A549 (cell line): ENCODE measurements at regions not wholly inside any gene's neighbourhood (a gene's known extent, or its start where the extent isn't known, plus 50 kb on each side); places are given as distances from the start of the nearest gene placed in this dataset.

Source experiments
- ATAC-seq, 2 experiments: fragments of 200-7000 bp in 1 of 2; fragments of >200 bp in 1 of 2; cut with Nextera tagmentation in 1 of 2; cut with Tn5 transposase in 1 of 2; 3 replicates each; pipeline versions ENCODE4 v1.8.0 to v1.9.1; 2018 to 2020; ENCODE audit warnings: mild to moderate bottlenecking in 1 of 2, moderate library complexity in 1 of 2
- CTCF ChIA-PET: fragments of 300-600 bp; sonication (Branson Sonifier 250); formaldehyde crosslinking; extraction: SDS; loops from one replicate; lab custom pipeline; 2021; ENCODE audit warnings: antibody characterized with exemption, inconsistent platforms; lab: Yijun Ruan, JAX
- POLR2A ChIA-PET: fragments of 350-600 bp; formaldehyde crosslinking; extraction: SDS; loops from one replicate; lab custom pipeline; 2021; ENCODE audit warnings: antibody characterized with exemption, inconsistent platforms; lab: Yijun Ruan, JAX
- DNase-seq, 2 experiments: peaks; one replicate each; pipeline versions ENCODE4 v3.0.0 to v3.0.0-alpha.2; 2011 to 2016; ENCODE audit warnings: low read depth in 1 of 2, low spot score in 1 of 2
- FAIRE-seq: peaks from 2 replicates; lab custom pipeline; 2011; peaks lifted over from hg19 to GRCh38; lab: Jason Lieb, UNC
- H3K27ac ChIP-seq, 2 experiments: fragments of >200 bp; sonication (Bioruptor Twin); formaldehyde crosslinking; 3 replicates each; pipeline ENCODE4 v1.5.1; 2016 to 2017
- H3K4me1 ChIP-seq: fragments of >200 bp; sonication (Bioruptor Twin); formaldehyde crosslinking; 3 replicates; pipeline ENCODE4 v1.6.1; 2016
- H3K4me2 ChIP-seq: fragments of >200 bp; sonication (Bioruptor Twin); formaldehyde crosslinking; 3 replicates; pipeline ENCODE4 v1.6.1; 2016
- H3K4me3 ChIP-seq: fragments of >200 bp; sonication (Bioruptor Twin); formaldehyde crosslinking; 3 replicates; pipeline ENCODE4 v1.5.1; 2016
- H3K9me3 ChIP-seq: fragments of >200 bp; sonication (Bioruptor Twin); formaldehyde crosslinking; 3 replicates; pipeline ENCODE4 v1.6.1; 2016
- CBX8 ChIP-seq: fragments of 200-600 bp; sonication (generic); IDR thresholded peaks from 2 replicates; pipeline ENCODE4 v1.6.1; 2016
- CHD2 ChIP-seq: fragments of 150-350 bp; IDR thresholded peaks from 2 replicates; pipeline ENCODE4 v1.6.1; 2014; ENCODE audit warnings: low read length; ENCODE audit not compliant: partially characterized antibody
- CHD4 ChIP-seq: fragments of 200-600 bp; sonication (generic); IDR thresholded peaks from 2 replicates; pipeline ENCODE4 v1.6.1; 2016; ENCODE audit warnings: antibody characterized with exemption, mild to moderate bottlenecking, borderline replicate concordance
- EHMT2 ChIP-seq: fragments of 200-600 bp; sonication (generic); IDR thresholded peaks from 2 replicates; pipeline ENCODE4 v1.6.1; 2016; ENCODE audit warnings: antibody characterized with exemption, low read depth, mild to moderate bottlenecking, moderate library complexity
- EP300 ChIP-seq, 2 experiments: fragments of >200 bp; sonication (Bioruptor Twin); formaldehyde crosslinking; IDR thresholded peaks; 2 replicates in 1 of 2; 3 replicates in 1 of 2; pipeline ENCODE4 v1.6.1; 2016 to 2017
- FOSB ChIP-seq: fragments of 250-450 bp; sonication (Bioruptor Pico); IDR thresholded peaks from 2 replicates; pipeline ENCODE4 v1.5.0; 2020; ENCODE audit warnings: mild to moderate bottlenecking, moderate library complexity
- FOXS1 ChIP-seq: fragments of 250-450 bp; sonication (Bioruptor Pico); IDR thresholded peaks from 2 replicates; pipeline ENCODE4 v1.5.0; 2020; ENCODE audit warnings: mild to moderate bottlenecking, moderate library complexity
- HDAC2 ChIP-seq: fragments of 200-600 bp; sonication (generic); IDR thresholded peaks from 2 replicates; pipeline ENCODE4 v1.6.1; 2016
- HOXA7 ChIP-seq: fragments of 250-450 bp; sonication (Bioruptor Pico); IDR thresholded peaks from 2 replicates; pipeline ENCODE4 v1.5.0; 2020; ENCODE audit warnings: mild to moderate bottlenecking, moderate library complexity
- HOXB13 ChIP-seq: fragments of 250-450 bp; sonication (Bioruptor Pico); IDR thresholded peaks from 2 replicates; pipeline ENCODE4 v1.5.0; 2020; ENCODE audit warnings: low read depth, mild to moderate bottlenecking, moderate library complexity
- HOXB5 ChIP-seq: fragments of 250-450 bp; sonication (Bioruptor Pico); IDR thresholded peaks from 2 replicates; pipeline ENCODE4 v1.5.0; 2020; ENCODE audit warnings: mild to moderate bottlenecking, moderate library complexity
- KDM1A ChIP-seq: fragments of 200-600 bp; sonication (generic); IDR thresholded peaks from 2 replicates; pipeline ENCODE4 v1.6.1; 2016; ENCODE audit warnings: low read depth, mild to moderate bottlenecking
- KDM5A ChIP-seq: fragments of 200-600 bp; sonication (generic); IDR thresholded peaks from 2 replicates; pipeline ENCODE4 v1.6.1; 2016; ENCODE audit warnings: antibody characterized with exemption, mild to moderate bottlenecking
- MAZ ChIP-seq: fragments of 150-350 bp; IDR thresholded peaks from 2 replicates; pipeline ENCODE4 v1.6.1; 2014; ENCODE audit warnings: antibody characterized with exemption, low read depth, low read length, borderline replicate concordance
- NFE2L2 ChIP-seq: fragments of 150-350 bp; conservative IDR thresholded peaks from 2 replicates; pipeline ENCODE4 v1.6.1; 2014; ENCODE audit warnings: low read length
- NR3C1 ChIP-seq: fragments of >200 bp; sonication (Bioruptor Twin); formaldehyde crosslinking; IDR thresholded peaks from 3 replicates; pipeline ENCODE4 v1.6.1; 2017
- PHF8 ChIP-seq: fragments of 200-600 bp; sonication (generic); IDR thresholded peaks from 2 replicates; pipeline ENCODE4 v1.6.1; 2016; ENCODE audit warnings: low read depth, mild to moderate bottlenecking, antibody characterized with exemption, moderate library complexity, borderline replicate concordance
- POLR2A ChIP-seq: IDR thresholded peaks from 2 replicates; pipeline ENCODE4 v1.6.1; 2012; ENCODE audit warnings: mild to moderate bottlenecking, low read length
- RAD21 ChIP-seq, 2 experiments: fragments of >200 bp in 1 of 2; sonication (Bioruptor Twin) in 1 of 2; formaldehyde crosslinking in 1 of 2; IDR thresholded peaks in 1 of 2; conservative IDR thresholded peaks in 1 of 2; 2 replicates in 1 of 2; 3 replicates in 1 of 2; pipeline ENCODE4 v1.6.1; 2012 to 2018; ENCODE audit warnings: inconsistent platforms in 1 of 2
- RFX5 ChIP-seq: fragments of 450-650 bp; IDR thresholded peaks from 2 replicates; pipeline ENCODE4 v1.7.1; 2014; ENCODE audit warnings: antibody characterized with exemption, mild to moderate bottlenecking, moderate library complexity
- SREBF2 ChIP-seq: fragments of 450-650 bp; IDR thresholded peaks from 2 replicates; pipeline ENCODE4 v1.6.1; 2014; ENCODE audit warnings: mild to moderate bottlenecking, moderate library complexity
- TFCP2L1 ChIP-seq: fragments of 250-450 bp; sonication (Bioruptor Pico); IDR thresholded peaks from 2 replicates; pipeline ENCODE4 v1.5.0; 2021; ENCODE audit warnings: mild to moderate bottlenecking
- TP53 ChIP-seq: fragments of 250-450 bp; sonication (Bioruptor Pico); IDR thresholded peaks from 2 replicates; pipeline ENCODE4 v1.5.0; 2021; ENCODE audit warnings: mild to moderate bottlenecking, moderate library complexity
- ZC3H11A ChIP-seq: fragments of 450-650 bp; IDR thresholded peaks from 2 replicates; pipeline ENCODE4 v1.6.1; 2014; ENCODE audit warnings: antibody characterized with exemption, mild to moderate bottlenecking
- ZFP36 ChIP-seq: fragments of 450-650 bp; IDR thresholded peaks from 2 replicates; pipeline ENCODE4 v1.6.1; 2014; ENCODE audit warnings: borderline replicate concordance; ENCODE audit not compliant: partially characterized antibody
- ZNF302 ChIP-seq: fragments of 250-450 bp; sonication (Bioruptor Pico); IDR thresholded peaks from 2 replicates; pipeline ENCODE4 v1.9.0; 2021; ENCODE audit warnings: inconsistent platforms, mild to moderate bottlenecking, moderate library complexity
- ZSCAN20 ChIP-seq: fragments of 250-450 bp; sonication (Bioruptor Pico); IDR thresholded peaks from 2 replicates; pipeline ENCODE4 v1.8.0; 2022; ENCODE audit warnings: mild to moderate bottlenecking, moderate library complexity
- WGBS: methylation state at CpG from one replicate; pipeline ENCODE4 v1.1.6; 2017; ENCODE audit errors: missing lambda C conversion rate; 5-methylcytosine and 5-hydroxymethylcytosine counted together
- TF ChIP-seq, protein P1 (sequence below): fragments of 250-450 bp; sonication (Bioruptor Pico); IDR thresholded peaks from 2 replicates; pipeline ENCODE4 v1.5.0; 2020; ENCODE audit warnings: low read depth, mild to moderate bottlenecking, moderate library complexity

DNA sequence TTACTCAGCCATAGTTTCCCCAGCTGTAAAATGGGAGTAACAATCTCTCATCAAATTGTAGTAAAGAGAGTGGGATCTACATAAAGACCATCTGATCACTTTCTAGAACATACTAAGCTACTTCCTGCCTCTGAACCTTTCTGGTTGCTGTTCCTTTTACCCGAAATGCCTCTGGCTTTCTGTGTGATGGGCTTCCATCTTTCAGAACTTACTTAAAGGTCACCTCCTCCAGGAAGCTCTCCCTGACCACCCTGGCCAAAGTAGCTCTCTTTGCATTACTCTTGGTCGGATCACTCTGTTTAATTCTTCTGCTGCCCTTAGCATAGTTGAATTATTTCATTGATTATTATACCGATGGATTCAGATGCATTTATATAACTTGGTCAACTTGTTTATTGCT is 171.0 kb downstream of the BMP7 start:
- 29% methylated on average over 3 of the region's 3 CpGs for WGBS
- no peak overlapping the region for H3K4me2 ChIP-seq
- FAIRE-seq = no peak
- no peak for DNase-seq
- no peaks in the 10 kb centered on the region for H3K4me1 ChIP-seq
- TF ChIP-seq ZFP36 = peak; percentile 51
- TF ChIP-seq, protein P1, sequence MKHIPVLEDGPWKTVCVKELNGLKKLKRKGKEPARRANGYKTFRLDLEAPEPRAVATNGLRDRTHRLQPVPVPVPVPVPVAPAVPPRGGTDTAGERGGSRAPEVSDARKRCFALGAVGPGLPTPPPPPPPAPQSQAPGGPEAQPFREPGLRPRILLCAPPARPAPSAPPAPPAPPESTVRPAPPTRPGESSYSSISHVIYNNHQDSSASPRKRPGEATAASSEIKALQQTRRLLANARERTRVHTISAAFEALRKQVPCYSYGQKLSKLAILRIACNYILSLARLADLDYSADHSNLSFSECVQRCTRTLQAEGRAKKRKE (CRISPR knock-in tag) = no peak
- peaks cover 6% of the 10 kb centered on the region; the same call in 1 of the 3 replicates for H3K9me3 ChIP-seq
- CTCF ChIA-PET = interaction anchor here (1.0 to 10.8 kb wide), 3 partner anchors 238 to 252 kb away, joined by 3 to 244 read pairs (median 11); no protein-coding TSS in a partner anchor
- H3K4me3 ChIP-seq = no peak overlapping the region
- H3K27ac ChIP-seq = no peak overlapping the region
- POLR2A ChIA-PET = no interaction called here
- ATAC-seq = no peak

DNA sequence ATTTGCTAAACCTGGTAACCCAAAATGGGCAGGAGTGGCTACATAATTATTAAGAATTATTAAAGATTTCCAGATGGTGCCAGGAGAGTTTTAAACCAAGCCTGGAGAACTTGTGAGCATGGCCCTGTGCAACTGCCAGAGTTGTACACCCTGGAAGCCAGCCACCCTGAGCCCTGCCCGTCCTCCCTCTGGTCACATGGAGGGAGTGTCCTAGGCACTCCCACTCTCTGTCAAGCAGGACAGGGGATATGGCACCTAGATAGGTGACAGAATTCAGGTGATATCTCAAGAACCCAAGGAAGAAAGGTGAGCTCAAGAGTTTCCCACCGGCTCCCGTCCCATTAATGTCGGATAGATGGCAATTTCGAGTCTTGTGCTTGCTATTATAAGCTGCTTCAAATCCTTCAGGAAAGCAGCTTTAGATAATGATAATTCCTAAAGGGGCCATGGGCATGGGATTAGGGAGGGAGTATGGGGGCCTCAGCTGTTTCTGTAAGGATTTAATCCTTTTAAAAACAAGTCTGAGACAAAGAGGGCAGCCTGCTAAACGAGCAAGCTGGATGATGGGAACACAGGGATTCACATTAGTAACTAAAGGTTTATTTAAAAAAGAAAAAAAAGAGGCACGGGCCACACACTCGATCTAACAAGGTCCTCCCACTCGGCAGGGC is 169.1 kb downstream of the BMP7 start:
- 19% methylated on average over 9 of the region's 9 CpGs for WGBS
- CTCF ChIA-PET = interaction anchor here (0.6 to 10.8 kb wide), 3 partner anchors 7 to 250 kb away, joined by 3 to 244 read pairs (median 5); no protein-coding TSS in a partner anchor
- TF ChIP-seq NR3C1 (no peak), KDM5A (no peak), CBX8 (no peak), MAZ (no peak), SREBF2 (no peak), FOXS1 (CRISPR knock-in tag) (no peak), KDM1A (no peak), CHD4 (no peak), POLR2A (no peak), TFCP2L1 (CRISPR knock-in tag) (no peak), HOXB5 (CRISPR knock-in tag) (no peak), TP53 (CRISPR knock-in tag) (no peak), ZNF302 (CRISPR knock-in tag) (no peak), ZSCAN20 (CRISPR knock-in tag) (no peak), RAD21 (conservative IDR thresholded peaks at IDR 0.05 in 1 of 2, IDR thresholded peaks at IDR 0.05 in 1 of 2) (no peak), HDAC2 (no peak), EHMT2 (no peak)
- DNase-seq (no peak), ATAC-seq (no peak), FAIRE-seq (no peak)
- peaks cover 10% of the 10 kb centered on the region; the same call in 1 of the 3 replicates for H3K9me3 ChIP-seq
- POLR2A ChIA-PET = no interaction called here
- H3K4me3 ChIP-seq = no peak overlapping the region
- H3K27ac ChIP-seq = no peak overlapping the region
- no peaks in the 10 kb centered on the region for H3K4me1 ChIP-seq
- H3K4me2 ChIP-seq = no peak overlapping the region

DNA sequence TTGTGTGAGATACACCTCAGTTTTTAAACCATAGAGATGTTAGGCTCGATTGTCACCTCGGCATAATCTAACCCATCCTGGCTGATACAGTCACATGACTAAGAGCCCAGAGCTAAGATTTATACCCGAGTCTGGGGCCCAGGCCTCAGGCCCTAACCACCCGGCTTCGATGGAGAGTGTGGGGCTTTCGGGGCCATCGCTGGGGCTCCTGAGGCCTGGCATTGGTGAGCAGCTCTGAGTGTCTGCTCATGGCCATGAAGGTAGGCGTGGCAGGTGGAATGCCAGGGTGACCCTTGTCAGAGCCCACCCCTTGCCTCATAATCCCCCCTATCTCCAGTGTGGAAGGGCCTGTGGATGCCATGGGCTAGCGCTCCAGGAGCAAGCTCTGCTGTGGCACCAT is 164.3 kb downstream of the BMP7 start:
- DNase-seq = no peak
- no peak for ATAC-seq
- CTCF ChIA-PET = interaction anchor here (1.4 to 4.4 kb wide), 5 partner anchors 10 to 244 kb away, joined by 3 to 20 read pairs (median 8); no protein-coding TSS in a partner anchor
- TF ChIP-seq HOXB5 (CRISPR knock-in tag) (no peak), PHF8 (no peak), TP53 (CRISPR knock-in tag) (no peak), NFE2L2 (no peak)
- Histone ChIP-seq H3K27ac (no peak overlapping the region), H3K4me1 (no peaks in the 10 kb centered on the region), H3K4me3 (no peak overlapping the region), H3K4me2 (no peak overlapping the region), H3K9me3 (peaks cover 10% of the 10 kb centered on the region; the same call in 1 of the 3 replicates)
- WGBS = 55% methylated on average over 9 of the region's 9 CpGs
- FAIRE-seq = no peak
- POLR2A ChIA-PET = no interaction called here

DNA sequence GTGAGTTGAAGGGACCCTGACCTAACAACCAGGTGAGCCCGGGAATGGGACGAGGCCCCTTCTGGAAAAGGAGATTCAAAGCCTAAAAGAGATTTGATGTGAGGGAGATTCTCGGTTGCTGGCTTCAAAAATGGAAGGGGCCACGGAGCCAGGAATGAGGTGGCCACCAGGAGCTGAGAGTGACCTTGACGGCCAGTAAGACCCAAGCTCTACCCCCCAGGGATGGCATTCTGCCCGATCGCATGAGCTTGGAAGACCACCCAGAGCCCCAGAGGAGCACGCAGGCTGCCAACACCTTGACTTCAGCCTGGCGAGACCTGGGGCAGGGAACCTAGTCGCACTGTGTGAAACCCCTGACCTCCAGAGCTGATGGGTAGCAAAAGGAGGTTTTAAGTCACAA is 163.9 kb downstream of the BMP7 start:
- Histone ChIP-seq H3K9me3 (peaks cover 10% of the 10 kb centered on the region; the same call in 1 of the 3 replicates), H3K4me2 (no peak overlapping the region), H3K4me1 (no peaks in the 10 kb centered on the region), H3K4me3 (no peak overlapping the region), H3K27ac (no peak overlapping the region)
- no peak for FAIRE-seq
- no peak for ATAC-seq
- POLR2A ChIA-PET = no interaction called here
- TF ChIP-seq HOXB13 (no peak), RFX5 (no peak), HOXA7 (CRISPR knock-in tag) (no peak), ZC3H11A (no peak), PHF8 (no peak), EP300 (IDR thresholded peaks at IDR 0.05) (no peak), FOSB (CRISPR knock-in tag) (no peak), EHMT2 (no peak), FOXS1 (CRISPR knock-in tag) (no peak), KDM1A (no peak), ZFP36 (no peak), CHD2 (no peak)
- DNase-seq = no peak
- 63% methylated on average over 10 of the region's 10 CpGs for WGBS
- CTCF ChIA-PET = interaction anchor here (0.6 to 4.4 kb wide), 5 partner anchors 11 to 243 kb away, joined by 3 to 20 read pairs (median 7); no protein-coding TSS in a partner anchor
